Neural cell (in vitro differentiated cells): ENCODE measurements at regions not wholly inside any gene's neighbourhood (a gene's known extent, or its start where the extent isn't known, plus 50 kb on each side); places are given as distances from the start of the nearest gene placed in this dataset.

Experiments used
- H2AFZ ChIP-seq: fragments of 200-600, 300-800 bp; sonication (generic), shearing (Covaris generic); 2 replicates; pipeline ENCODE4 v1.6.0; 2014; ENCODE audit warnings: low read depth, mild to moderate bottlenecking, antibody characterized with exemption, low read length, moderate library complexity
- H3F3A ChIP-seq: fragments of 200-600 bp; shearing (Covaris generic); 2 replicates; pipeline ENCODE4 v1.6.1; 2016; ENCODE audit warnings: mild to moderate bottlenecking, moderate library complexity, mixed read lengths, antibody characterized with exemption, low read length; ENCODE audit not compliant: insufficient read depth, poor library complexity, severe bottlenecking
- H3K27ac ChIP-seq: fragments of 200-600, 300-800 bp; sonication (generic), shearing (Covaris generic); 2 replicates; pipeline ENCODE4 v1.5.1; 2014; ENCODE audit warnings: mild to moderate bottlenecking, low read length, moderate library complexity
- H3K27me3 ChIP-seq: fragments of 300-800, 200-600 bp; sonication (generic), shearing (Covaris generic); 2 replicates; pipeline ENCODE4 v1.6.0; 2014; ENCODE audit warnings: mild to moderate bottlenecking, low read depth, low read length, moderate library complexity; ENCODE audit not compliant: insufficient read depth
- H3K36me3 ChIP-seq: fragments of 300-800, 200-600 bp; sonication (generic), shearing (Covaris generic); 2 replicates; pipeline ENCODE4 v1.5.1; 2014; ENCODE audit warnings: mild to moderate bottlenecking, antibody characterized with exemption, low read length, moderate library complexity; ENCODE audit not compliant: insufficient read depth
- H3K4me2 ChIP-seq: fragments of 300-800, 200-600 bp; sonication (generic), shearing (Covaris generic); 2 replicates; pipeline ENCODE4 v1.6.0; 2014; ENCODE audit warnings: mild to moderate bottlenecking, low read length
- H3K4me3 ChIP-seq: fragments of 300-800, 200-600 bp; sonication (generic), shearing (Covaris generic); 2 replicates; pipeline ENCODE4 v1.5.1; 2014; ENCODE audit warnings: mild to moderate bottlenecking, low read length, moderate library complexity
- H3K79me2 ChIP-seq: fragments of 200-600 bp; shearing (Covaris generic); replicated peaks from 2 replicates; pipeline ENCODE4 v1.6.0; 2014; ENCODE audit warnings: mild to moderate bottlenecking, low read length, moderate library complexity; ENCODE audit not compliant: insufficient read depth
- H3K9ac ChIP-seq: fragments of 300-800, 200-600 bp; sonication (generic), shearing (Covaris generic); 2 replicates; pipeline ENCODE4 v1.6.1; 2016; ENCODE audit warnings: mild to moderate bottlenecking, low read length, mixed read lengths
- H3K9me2 ChIP-seq: fragments of 200-600 bp; shearing (Covaris generic); 2 replicates; pipeline ENCODE4 v1.6.1; 2016; ENCODE audit warnings: mild to moderate bottlenecking, low read length, mixed read lengths; ENCODE audit not compliant: insufficient read depth
- H3K9me3 ChIP-seq: fragments of 200-600, 300-800 bp; sonication (generic), shearing (Covaris generic); 2 replicates; pipeline ENCODE4 v1.6.1; 2016; ENCODE audit warnings: mild to moderate bottlenecking, mixed run types, low read length, moderate library complexity, mixed read lengths
- H4K20me1 ChIP-seq: fragments of 200-600 bp; shearing (Covaris generic); 2 replicates; pipeline ENCODE4 v1.6.1; 2016; ENCODE audit warnings: mild to moderate bottlenecking, mixed run types; ENCODE audit not compliant: insufficient read depth
- EP300 ChIP-seq: fragments of 450-650 bp; conservative IDR thresholded peaks from 2 replicates; pipeline ENCODE4 v1.6.1; 2014; ENCODE audit warnings: antibody characterized with exemption, mild to moderate bottlenecking, moderate library complexity; ENCODE audit not compliant: poor library complexity, severe bottlenecking
- EZH2 ChIP-seq: fragments of 200-600, 300-800 bp; shearing (Covaris generic), sonication (generic); IDR thresholded peaks from 2 replicates; pipeline ENCODE4 v1.6.1; 2014; ENCODE audit warnings: antibody characterized with exemption, low read length, borderline replicate concordance, mild to moderate bottlenecking; ENCODE audit not compliant: insufficient read depth, poor library complexity, severe bottlenecking
- MXI1 ChIP-seq: fragments of 450-650 bp; conservative IDR thresholded peaks from 2 replicates; pipeline ENCODE4 v1.6.1; 2014; ENCODE audit warnings: antibody characterized with exemption, mild to moderate bottlenecking; ENCODE audit not compliant: poor library complexity, severe bottlenecking
- POLR2AphosphoS5 ChIP-seq: IDR thresholded peaks from 2 replicates; pipeline ENCODE4 v1.6.1; 2012
- RAD21 ChIP-seq: fragments of 450-650 bp; conservative IDR thresholded peaks from 2 replicates; pipeline ENCODE4 v1.6.1; 2014; ENCODE audit warnings: antibody characterized with exemption, mild to moderate bottlenecking, moderate library complexity
- SMC3 ChIP-seq: fragments of 450-650 bp; conservative IDR thresholded peaks from 2 replicates; pipeline ENCODE4 v1.6.1; 2014; ENCODE audit warnings: antibody characterized with exemption, mild to moderate bottlenecking, moderate library complexity; ENCODE audit not compliant: poor library complexity
- TAF1 ChIP-seq: IDR thresholded peaks from 2 replicates; pipeline ENCODE4 v1.6.1; 2012; ENCODE audit warnings: low read depth
- TF ChIP-seq, protein P1 (sequence below): IDR thresholded peaks from 2 replicates; pipeline ENCODE4 v1.6.1; 2012; ENCODE audit warnings: borderline replicate concordance
- TF ChIP-seq, protein P2 (sequence below): fragments of 450-650 bp; IDR thresholded peaks from 2 replicates; pipeline ENCODE4 v1.5.1; 2014; ENCODE audit warnings: antibody characterized with exemption, mild to moderate bottlenecking, moderate library complexity; ENCODE audit not compliant: poor library complexity, severe bottlenecking

DNA sequence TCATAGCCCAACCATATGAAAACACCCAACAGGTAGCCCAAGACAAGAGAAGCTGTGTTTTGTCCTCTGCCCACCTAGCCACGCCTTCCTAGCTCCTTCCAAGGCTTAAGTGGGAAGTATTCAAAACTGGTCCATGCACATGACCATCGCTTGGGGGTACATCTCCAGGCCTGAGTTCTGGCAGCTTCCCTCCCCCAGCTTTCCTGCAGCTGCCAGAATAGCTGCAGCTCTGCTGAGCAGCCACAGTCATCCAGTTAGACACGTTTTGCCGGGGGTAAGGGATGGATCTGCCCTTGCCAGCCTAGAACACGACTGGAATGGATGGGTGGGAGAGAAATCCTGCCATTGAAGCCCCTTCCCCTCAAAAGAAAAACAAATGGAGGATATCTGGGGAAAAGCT, 166.8 kb downstream of the NRP2 start:
- Histone ChIP-seq H3K27me3 (no peaks in the 10 kb centered on the region), H3K4me2 (no peak overlapping the region), H3F3A (no peaks in the 10 kb centered on the region), H3K27ac (no peak overlapping the region), H3K9ac (no peak overlapping the region), H3K9me3 (no peaks in the 10 kb centered on the region), H3K4me3 (no peak overlapping the region), H3K9me2 (no peaks in the 10 kb centered on the region), H3K79me2 (no peaks in the 10 kb centered on the region), H3K36me3 (no peaks in the 10 kb centered on the region), H4K20me1 (no peaks in the 10 kb centered on the region), H2AFZ (no peak overlapping the region)
- TF ChIP-seq TAF1 (no peak), EP300 (no peak)
- TF ChIP-seq, protein P1, sequence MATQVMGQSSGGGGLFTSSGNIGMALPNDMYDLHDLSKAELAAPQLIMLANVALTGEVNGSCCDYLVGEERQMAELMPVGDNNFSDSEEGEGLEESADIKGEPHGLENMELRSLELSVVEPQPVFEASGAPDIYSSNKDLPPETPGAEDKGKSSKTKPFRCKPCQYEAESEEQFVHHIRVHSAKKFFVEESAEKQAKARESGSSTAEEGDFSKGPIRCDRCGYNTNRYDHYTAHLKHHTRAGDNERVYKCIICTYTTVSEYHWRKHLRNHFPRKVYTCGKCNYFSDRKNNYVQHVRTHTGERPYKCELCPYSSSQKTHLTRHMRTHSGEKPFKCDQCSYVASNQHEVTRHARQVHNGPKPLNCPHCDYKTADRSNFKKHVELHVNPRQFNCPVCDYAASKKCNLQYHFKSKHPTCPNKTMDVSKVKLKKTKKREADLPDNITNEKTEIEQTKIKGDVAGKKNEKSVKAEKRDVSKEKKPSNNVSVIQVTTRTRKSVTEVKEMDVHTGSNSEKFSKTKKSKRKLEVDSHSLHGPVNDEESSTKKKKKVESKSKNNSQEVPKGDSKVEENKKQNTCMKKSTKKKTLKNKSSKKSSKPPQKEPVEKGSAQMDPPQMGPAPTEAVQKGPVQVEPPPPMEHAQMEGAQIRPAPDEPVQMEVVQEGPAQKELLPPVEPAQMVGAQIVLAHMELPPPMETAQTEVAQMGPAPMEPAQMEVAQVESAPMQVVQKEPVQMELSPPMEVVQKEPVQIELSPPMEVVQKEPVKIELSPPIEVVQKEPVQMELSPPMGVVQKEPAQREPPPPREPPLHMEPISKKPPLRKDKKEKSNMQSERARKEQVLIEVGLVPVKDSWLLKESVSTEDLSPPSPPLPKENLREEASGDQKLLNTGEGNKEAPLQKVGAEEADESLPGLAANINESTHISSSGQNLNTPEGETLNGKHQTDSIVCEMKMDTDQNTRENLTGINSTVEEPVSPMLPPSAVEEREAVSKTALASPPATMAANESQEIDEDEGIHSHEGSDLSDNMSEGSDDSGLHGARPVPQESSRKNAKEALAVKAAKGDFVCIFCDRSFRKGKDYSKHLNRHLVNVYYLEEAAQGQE: no peak

DNA sequence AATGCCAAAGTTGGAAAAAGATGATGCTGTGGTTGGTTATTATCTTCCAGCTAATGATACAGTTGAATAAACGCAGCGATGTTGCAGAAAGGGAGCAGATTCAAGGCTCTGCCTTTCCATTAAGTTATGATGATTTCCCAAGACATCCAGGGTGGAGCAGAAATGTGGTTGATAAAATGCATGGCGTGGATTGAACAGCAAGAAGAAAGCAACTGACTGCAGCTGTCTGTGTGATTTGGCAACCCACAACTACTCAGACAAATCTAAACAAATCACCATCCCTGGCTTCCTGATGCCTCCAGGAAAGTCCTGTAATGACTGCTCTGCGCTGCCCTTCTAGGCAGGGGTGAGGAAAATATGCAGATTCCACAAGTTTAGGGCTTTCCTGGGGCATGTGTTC, 166.3 kb downstream of the NRP2 start:
- Histone ChIP-seq H3K9me3 (no peaks in the 10 kb centered on the region), H3K4me3 (no peak overlapping the region), H3K36me3 (no peaks in the 10 kb centered on the region), H3K9me2 (no peaks in the 10 kb centered on the region), H3K79me2 (no peaks in the 10 kb centered on the region), H3F3A (no peaks in the 10 kb centered on the region), H3K9ac (no peak overlapping the region), H3K4me2 (no peak overlapping the region), H2AFZ (no peak overlapping the region), H3K27ac (no peak overlapping the region), H4K20me1 (no peaks in the 10 kb centered on the region), H3K27me3 (no peaks in the 10 kb centered on the region)
- TF ChIP-seq RAD21 (no peak), TAF1 (no peak), EP300 (no peak), MXI1 (no peak), SMC3 (no peak), EZH2 (no peak), POLR2AphosphoS5 (no peak)
- TF ChIP-seq, protein P2, sequence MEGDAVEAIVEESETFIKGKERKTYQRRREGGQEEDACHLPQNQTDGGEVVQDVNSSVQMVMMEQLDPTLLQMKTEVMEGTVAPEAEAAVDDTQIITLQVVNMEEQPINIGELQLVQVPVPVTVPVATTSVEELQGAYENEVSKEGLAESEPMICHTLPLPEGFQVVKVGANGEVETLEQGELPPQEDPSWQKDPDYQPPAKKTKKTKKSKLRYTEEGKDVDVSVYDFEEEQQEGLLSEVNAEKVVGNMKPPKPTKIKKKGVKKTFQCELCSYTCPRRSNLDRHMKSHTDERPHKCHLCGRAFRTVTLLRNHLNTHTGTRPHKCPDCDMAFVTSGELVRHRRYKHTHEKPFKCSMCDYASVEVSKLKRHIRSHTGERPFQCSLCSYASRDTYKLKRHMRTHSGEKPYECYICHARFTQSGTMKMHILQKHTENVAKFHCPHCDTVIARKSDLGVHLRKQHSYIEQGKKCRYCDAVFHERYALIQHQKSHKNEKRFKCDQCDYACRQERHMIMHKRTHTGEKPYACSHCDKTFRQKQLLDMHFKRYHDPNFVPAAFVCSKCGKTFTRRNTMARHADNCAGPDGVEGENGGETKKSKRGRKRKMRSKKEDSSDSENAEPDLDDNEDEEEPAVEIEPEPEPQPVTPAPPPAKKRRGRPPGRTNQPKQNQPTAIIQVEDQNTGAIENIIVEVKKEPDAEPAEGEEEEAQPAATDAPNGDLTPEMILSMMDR: no peak
- TF ChIP-seq, protein P1: no peak
